Naive thymus-derived CD8-positive, alpha-beta T cell (primary cell): ENCODE measurements at regions not wholly inside any gene's neighbourhood (a gene's known extent, or its start where the extent isn't known, plus 50 kb on each side); places are given as distances from the start of the nearest gene placed in this dataset.

Experiments
- ATAC-seq, 2 donors: fragments of 150-1000 bp; cut with Tn5 transposase in 1 of 2; sonication (Bioruptor Pico), chemical (Tn5 transposase) in 1 of 2; 1 replicate in 1 of 2; 2 replicates in 1 of 2; pipeline ENCODE4 v1.10.0; 2021; ENCODE audit warnings: mild to moderate bottlenecking in 2 of 2, moderate library complexity in 2 of 2
- POLR2A ChIA-PET: fragments of 350-600 bp; sonication (Branson Sonifier 250); formaldehyde crosslinking; loops from one replicate; lab custom pipeline; 2021; ENCODE audit warnings: antibody characterized with exemption; lab: Charles Lee
- DNase-seq, 10 donors: peaks; one replicate each; pipeline versions ENCODE4 v3.0.0 to v3.0.0-alpha.2; 2020 to 2022
- H3K27ac Mint-ChIP-seq, 10 donors: one replicate each; pipeline ENCODE4 v1.8.0; 2020 to 2022; ENCODE audit warnings: mild to moderate bottlenecking in 10 of 10, mixed read lengths in 10 of 10, moderate library complexity in 4 of 10, inconsistent platforms in 1 of 10
- H3K27me3 Mint-ChIP-seq, 5 donors: one replicate each; pipeline ENCODE4 v1.8.0; 2021 to 2022; ENCODE audit warnings: mixed read lengths in 5 of 5
- H3K36me3 Mint-ChIP-seq, 3 donors: one replicate each; pipeline ENCODE4 v1.8.0; 2020 to 2022; ENCODE audit warnings: mixed read lengths in 3 of 3, mild to moderate bottlenecking in 2 of 3, inconsistent platforms in 1 of 3
- H3K4me1 Mint-ChIP-seq, 4 donors: one replicate each; pipeline ENCODE4 v1.8.0; 2021 to 2022; ENCODE audit warnings: mixed read lengths in 4 of 4
- H3K4me3 Mint-ChIP-seq, 10 donors: one replicate each; pipeline ENCODE4 v1.8.0; 2020 to 2022; ENCODE audit warnings: mild to moderate bottlenecking in 10 of 10, mixed read lengths in 10 of 10, moderate library complexity in 6 of 10, inconsistent platforms in 1 of 10
- H3K9me3 Mint-ChIP-seq, 9 donors: one replicate each; pipeline ENCODE4 v1.8.0; 2020 to 2022; ENCODE audit warnings: mixed read lengths in 9 of 9, mild to moderate bottlenecking in 3 of 9, inconsistent platforms in 1 of 9, moderate library complexity in 1 of 9

GRCh38 chr3:182533394-182533793, 259.9 kb upstream of the ATP11B start:
- Mint-ChIP-seq H3K27ac (no peak overlapping the region), H3K4me1 (no peaks in the 10 kb centered on the region), H3K4me3 (no peak overlapping the region), H3K27me3 (peaks cover 0 to 7% (median under 1%) of the 10 kb centered on the region in 5 donors), H3K9me3 (peaks cover 0 to 11% (median 6%) of the 10 kb centered on the region in 9 donors), H3K36me3 (no peaks in the 10 kb centered on the region)
- ATAC-seq (no peak), DNase-seq (no peak)
- POLR2A ChIA-PET = no interaction called here

- H3K36me3 Mint-ChIP-seq = no peaks in the 10 kb centered on the region
Observed at GRCh38 chr3:182544542-182544941, 248.8 kb upstream of the ATP11B start.

GRCh38 chr3:182562274-182562673, 231.0 kb upstream of the ATP11B start:
- POLR2A ChIA-PET = no interaction called here
- Mint-ChIP-seq H3K4me1 (no peaks in the 10 kb centered on the region), H3K27me3 (peaks cover 9 to 47% (median 18%) of the 10 kb centered on the region in 5 donors)

More at GRCh38 chr3:182544542-182544941, 248.8 kb upstream of the ATP11B start:
- H3K4me1 Mint-ChIP-seq = no peaks in the 10 kb centered on the region
- DNase-seq = no peak
- ATAC-seq = no peak
- H3K9me3 Mint-ChIP-seq = peaks cover 0 to 4% (median 0%) of the 10 kb centered on the region in 9 donors
- POLR2A ChIA-PET = no interaction called here
- peaks cover 0 to 6% (median 2%) of the 10 kb centered on the region in 5 donors for H3K27me3 Mint-ChIP-seq
- no peak overlapping the region for H3K4me3 Mint-ChIP-seq
- no peak overlapping the region for H3K27ac Mint-ChIP-seq

GRCh38 chr3:182565916-182566796, 227.1 kb upstream of the ATP11B start:
- ATAC-seq = no peak
- H3K9me3 Mint-ChIP-seq = peaks cover 0 to 2% (median under 1%) of the 10 kb centered on the region in 9 donors
- no peak for DNase-seq
- no peak overlapping the region for H3K27ac Mint-ChIP-seq
- H3K4me1 Mint-ChIP-seq = no peaks in the 10 kb centered on the region
- POLR2A ChIA-PET = no interaction called here
- no peaks in the 10 kb centered on the region for H3K36me3 Mint-ChIP-seq
- H3K4me3 Mint-ChIP-seq = no peak overlapping the region
- H3K27me3 Mint-ChIP-seq = peaks cover 6 to 28% (median 9%) of the 10 kb centered on the region in 5 donors

More at GRCh38 chr3:182562274-182562673, 231.0 kb upstream of the ATP11B start:
- peaks cover 8 to 29% (median 13%) of the 10 kb centered on the region in 9 donors for H3K9me3 Mint-ChIP-seq
- peaks cover 0 to 19% (median 0%) of the 10 kb centered on the region in 3 donors for H3K36me3 Mint-ChIP-seq
- ATAC-seq = no peak
- no peak overlapping the region for H3K27ac Mint-ChIP-seq
- DNase-seq = no peak
- H3K4me3 Mint-ChIP-seq = no peak overlapping the region

GRCh38 chr3:182567700-182568099, 225.6 kb upstream of the ATP11B start:
- no peak for DNase-seq
- no peaks in the 10 kb centered on the region for H3K4me1 Mint-ChIP-seq
- no peak overlapping the region for H3K4me3 Mint-ChIP-seq
- H3K36me3 Mint-ChIP-seq = no peaks in the 10 kb centered on the region
- peaks cover 3 to 25% (median 6%) of the 10 kb centered on the region in 5 donors for H3K27me3 Mint-ChIP-seq
- ATAC-seq = no peak
- peaks cover 0 to 2% (median 0%) of the 10 kb centered on the region in 9 donors for H3K9me3 Mint-ChIP-seq
- POLR2A ChIA-PET = no interaction called here
- no peak overlapping the region for H3K27ac Mint-ChIP-seq

- no peak for ATAC-seq
- H3K4me1 Mint-ChIP-seq = no peaks in the 10 kb centered on the region
- peaks cover 0 to under 1% (median 0%) of the 10 kb centered on the region in 3 donors for H3K36me3 Mint-ChIP-seq
- H3K4me3 Mint-ChIP-seq = no peak overlapping the region
- H3K27me3 Mint-ChIP-seq = peaks cover 2 to 25% (median 5%) of the 10 kb centered on the region in 5 donors
- no peak for DNase-seq
- H3K27ac Mint-ChIP-seq = no peak overlapping the region
- POLR2A ChIA-PET = no interaction called here
- H3K9me3 Mint-ChIP-seq = peaks cover 0 to 7% (median 4%) of the 10 kb centered on the region in 9 donors
Observed at GRCh38 chr3:182568261-182568660, 225.0 kb upstream of the ATP11B start.

- Mint-ChIP-seq H3K4me3 (no peak overlapping the region), H3K36me3 (peaks cover 0 to 7% (median 0%) of the 10 kb centered on the region in 3 donors), H3K9me3 (peaks cover 2 to 13% (median 9%) of the 10 kb centered on the region in 9 donors), H3K27ac (no peak overlapping the region), H3K27me3 (peaks cover 2 to 25% (median 5%) of the 10 kb centered on the region in 5 donors), H3K4me1 (no peaks in the 10 kb centered on the region)
- no peak for ATAC-seq
- POLR2A ChIA-PET = no interaction called here
- no peak for DNase-seq
Observed at GRCh38 chr3:182568876-182569275, 224.4 kb upstream of the ATP11B start.

GRCh38 chr3:182570946-182571594, 222.2 kb upstream of the ATP11B start:
- Mint-ChIP-seq H3K4me1 (no peaks in the 10 kb centered on the region), H3K27me3 (peaks cover 0 to 18% (median 5%) of the 10 kb centered on the region in 5 donors), H3K27ac (no peak overlapping the region), H3K4me3 (no peak overlapping the region), H3K9me3 (peaks cover 5 to 19% (median 14%) of the 10 kb centered on the region in 9 donors), H3K36me3 (peaks cover 0 to 10% (median 0%) of the 10 kb centered on the region in 3 donors)
- no peak for DNase-seq
- ATAC-seq = no peak
- POLR2A ChIA-PET = no interaction called here

- ATAC-seq (no peak), DNase-seq (no peak)
- H3K4me3 Mint-ChIP-seq = no peak overlapping the region
- peaks cover 0 to 9% (median 3%) of the 10 kb centered on the region in 5 donors for H3K27me3 Mint-ChIP-seq
- H3K36me3 Mint-ChIP-seq = peaks cover 0 to 10% (median 0%) of the 10 kb centered on the region in 3 donors
- H3K27ac Mint-ChIP-seq = no peak overlapping the region
- H3K4me1 Mint-ChIP-seq = no peaks in the 10 kb centered on the region
- peaks cover 5 to 28% (median 15%) of the 10 kb centered on the region in 9 donors for H3K9me3 Mint-ChIP-seq
- POLR2A ChIA-PET = no interaction called here
Observed at GRCh38 chr3:182575941-182576340, 217.4 kb upstream of the ATP11B start.

- H3K27ac Mint-ChIP-seq = no peak overlapping the region
- H3K4me3 Mint-ChIP-seq = no peak overlapping the region
- ATAC-seq (no peak), DNase-seq (no peak)
- no peaks in the 10 kb centered on the region for H3K36me3 Mint-ChIP-seq
- POLR2A ChIA-PET = no interaction called here
- peaks cover 3 to 16% (median 9%) of the 10 kb centered on the region in 5 donors for H3K27me3 Mint-ChIP-seq
- H3K4me1 Mint-ChIP-seq = no peaks in the 10 kb centered on the region
- H3K9me3 Mint-ChIP-seq = peaks cover 0 to 9% (median 1%) of the 10 kb centered on the region in 9 donors
Observed at GRCh38 chr3:182583545-182583944, 209.8 kb upstream of the ATP11B start.

- Mint-ChIP-seq H3K36me3 (peaks cover 0 to 7% (median 0%) of the 10 kb centered on the region in 3 donors), H3K4me1 (no peaks in the 10 kb centered on the region), H3K9me3 (peaks cover 0 to 10% (median 5%) of the 10 kb centered on the region in 9 donors), H3K27ac (no peak overlapping the region), H3K27me3 (peaks cover 3 to 16% (median 9%) of the 10 kb centered on the region in 5 donors), H3K4me3 (no peak overlapping the region)
- no peak for ATAC-seq
- POLR2A ChIA-PET = no interaction called here
- DNase-seq = no peak
Observed at GRCh38 chr3:182585532-182586150, 207.7 kb upstream of the ATP11B start.

GRCh38 chr3:182592747-182593146, 200.6 kb upstream of the ATP11B start:
- POLR2A ChIA-PET = no interaction called here

More at GRCh38 chr3:182592747-182593146, 200.6 kb upstream of the ATP11B start:
- peaks cover 0 to 7% (median 0%) of the 10 kb centered on the region in 3 donors for H3K36me3 Mint-ChIP-seq
- H3K4me1 Mint-ChIP-seq = no peaks in the 10 kb centered on the region
- no peak overlapping the region for H3K27ac Mint-ChIP-seq
- DNase-seq (no peak), ATAC-seq (no peak)
- peaks cover 0 to 17% (median 0%) of the 10 kb centered on the region in 5 donors for H3K27me3 Mint-ChIP-seq
- peaks cover 0 to 10% (median 0%) of the 10 kb centered on the region in 9 donors for H3K9me3 Mint-ChIP-seq
- H3K4me3 Mint-ChIP-seq = no peak overlapping the region
